Retinal pigment epithelial cell (primary cell): ENCODE measurements at regions not wholly inside any gene's neighbourhood (a gene's known extent, or its start where the extent isn't known, plus 50 kb on each side); places are given as distances from the start of the nearest gene placed in this dataset.

Source experiments
- DNase-seq: peaks from one replicate; pipeline ENCODE4 v3.0.0-alpha.2; 2010; ENCODE audit warnings: low read depth
- H3K4me3 ChIP-seq: 2 replicates; pipeline ENCODE4 v1.5.1; 2011; ENCODE audit warnings: mild to moderate bottlenecking, low read length, control low read depth, moderate library complexity
- CTCF ChIP-seq: conservative IDR thresholded peaks from 2 replicates; pipeline ENCODE4 v1.5.1; 2011; ENCODE audit warnings: low read depth, low read length, control low read depth, inconsistent platforms

DNA sequence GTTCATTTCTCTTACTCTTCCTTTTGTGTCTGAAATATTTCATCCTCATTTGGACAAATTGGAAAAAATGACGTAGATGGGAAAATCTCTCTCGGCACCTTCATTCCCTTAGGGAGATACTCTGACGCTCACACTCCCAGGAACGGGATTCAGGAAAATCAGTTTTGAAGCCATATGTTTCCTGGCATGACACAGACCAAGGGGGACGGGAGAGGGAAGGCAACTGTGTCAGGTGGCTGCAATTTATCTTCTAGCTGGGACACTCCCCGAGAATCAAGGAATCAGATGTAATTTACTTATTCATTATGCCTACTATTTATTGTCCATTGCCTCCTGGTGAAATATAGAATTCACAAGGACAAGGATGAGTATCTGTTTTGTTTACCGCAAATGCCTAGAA is 65.5 kb downstream of the IRX5 start:
- no peak for DNase-seq
- no peak for TF ChIP-seq CTCF
- no peak overlapping the region for H3K4me3 ChIP-seq

- TF ChIP-seq CTCF: no peak
- no peak for DNase-seq
- H3K4me3 ChIP-seq: no peak overlapping the region
Measured at GRCh38 chr16:54998834-54999233, 68.2 kb downstream of the IRX5 start.

DNA sequence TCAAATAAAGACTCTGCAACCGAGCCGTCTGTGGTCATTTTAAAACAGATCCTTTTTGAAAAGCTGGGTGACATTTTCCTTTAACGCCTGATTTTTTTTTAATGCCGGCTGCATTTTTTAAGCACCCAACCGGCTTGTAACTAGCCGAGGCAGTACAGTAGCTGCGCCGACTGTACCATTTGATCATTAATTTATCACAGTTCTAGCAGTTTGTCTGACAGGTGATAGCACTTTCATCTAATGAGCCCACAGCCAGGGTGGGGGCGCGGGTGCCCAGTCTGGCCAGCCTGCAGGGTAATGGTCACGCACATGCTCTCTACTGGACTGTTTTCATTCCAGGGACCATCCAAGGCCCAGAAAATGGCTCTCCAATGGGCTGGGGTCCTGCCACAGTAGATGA is 68.8 kb downstream of the IRX5 start:
- no peak overlapping the region for H3K4me3 ChIP-seq

DNA sequence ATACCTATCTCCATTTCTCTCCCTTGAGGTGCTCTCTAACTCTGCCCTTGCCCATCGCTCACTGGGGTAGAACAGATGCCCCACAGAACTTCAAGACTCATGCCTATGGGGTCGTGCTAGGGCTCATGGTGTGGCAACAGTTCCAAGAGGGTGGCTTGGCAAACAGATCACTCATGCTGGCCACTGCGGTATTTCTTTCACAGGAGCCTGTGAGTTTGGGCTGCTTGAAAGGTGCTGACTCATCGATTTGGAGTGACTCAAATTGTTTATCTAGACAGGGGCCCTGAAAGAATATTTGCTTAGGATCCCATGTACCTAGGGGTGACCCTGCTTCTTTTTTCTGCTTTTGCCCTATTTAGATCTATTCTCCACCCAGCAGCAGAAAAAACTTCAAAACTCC is 69.9 kb downstream of the IRX5 start:
- no peak for TF ChIP-seq CTCF
- DNase-seq: no peak
- no peak overlapping the region for H3K4me3 ChIP-seq

More for the DNA sequence above, 68.8 kb downstream of the IRX5 start:
- DNase-seq: no peak
- no peak for TF ChIP-seq CTCF

DNA sequence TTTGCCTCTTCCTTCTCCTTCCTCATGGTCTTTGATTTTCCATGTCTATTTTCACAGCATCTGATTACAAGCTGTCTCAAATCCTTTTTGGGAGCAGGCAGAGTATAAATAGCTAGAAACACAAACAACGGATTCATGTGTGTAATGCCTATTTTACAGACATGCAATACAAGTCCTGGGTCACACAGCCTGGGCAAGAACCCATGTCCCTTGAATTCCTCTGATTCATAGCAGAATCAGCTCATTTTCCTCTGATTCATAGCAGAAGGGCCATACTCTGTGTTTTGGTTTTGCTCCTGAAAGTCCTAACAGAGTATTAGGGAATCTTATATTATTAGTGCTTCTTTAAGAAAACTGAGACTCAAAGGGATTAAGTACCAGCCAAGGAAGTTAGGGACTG is 71.3 kb downstream of the IRX5 start:
- no peak for TF ChIP-seq CTCF
- no peak for DNase-seq
- no peak overlapping the region for H3K4me3 ChIP-seq

- H3K4me3 ChIP-seq: no peak overlapping the region
- DNase-seq: no peak
- no peak for TF ChIP-seq CTCF
Measured at GRCh38 chr16:55002419-55002818, 71.8 kb downstream of the IRX5 start.

DNA sequence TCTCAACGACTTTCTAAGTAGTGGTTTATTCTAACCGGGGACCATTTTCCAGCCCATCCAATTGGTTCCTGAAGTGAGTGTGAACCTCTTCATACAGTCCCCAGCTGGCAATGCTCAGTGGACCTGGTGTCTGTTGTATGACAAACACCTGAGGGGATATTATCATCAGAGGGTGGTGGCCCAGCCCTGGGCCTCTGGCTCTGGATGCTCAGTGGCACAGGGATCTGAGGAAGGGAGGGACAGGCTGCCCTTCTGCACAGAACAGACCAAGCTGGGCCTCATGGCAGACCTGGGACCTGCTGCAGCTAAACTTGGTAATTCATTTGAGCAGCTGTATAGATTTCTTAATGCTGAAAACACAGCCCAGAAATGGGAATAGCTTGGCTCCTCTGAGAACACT is 72.6 kb downstream of the IRX5 start:
- TF ChIP-seq CTCF: no peak
- H3K4me3 ChIP-seq: no peak overlapping the region
- DNase-seq: no peak
